IPS-NIHi11 (cell line): ENCODE measurements at regions not wholly inside any gene's neighbourhood (a gene's known extent, or its start where the extent isn't known, plus 50 kb on each side); places are given as distances from the start of the nearest gene placed in this dataset.

Experiments used
- DNase-seq: peaks from one replicate; pipeline ENCODE4 v3.0.0; 2012; ENCODE audit warnings: mixed read lengths, low spot score

GRCh38 chr17:56009795-56010651 lies 143.3 kb upstream of the ANKFN1 start:
- DNase-seq = peak; percentile 17

- DNase-seq = no peak
These were observed 141.7 kb upstream of the ANKFN1 start for GRCh38 chr17:56011406-56012131.

DNA sequence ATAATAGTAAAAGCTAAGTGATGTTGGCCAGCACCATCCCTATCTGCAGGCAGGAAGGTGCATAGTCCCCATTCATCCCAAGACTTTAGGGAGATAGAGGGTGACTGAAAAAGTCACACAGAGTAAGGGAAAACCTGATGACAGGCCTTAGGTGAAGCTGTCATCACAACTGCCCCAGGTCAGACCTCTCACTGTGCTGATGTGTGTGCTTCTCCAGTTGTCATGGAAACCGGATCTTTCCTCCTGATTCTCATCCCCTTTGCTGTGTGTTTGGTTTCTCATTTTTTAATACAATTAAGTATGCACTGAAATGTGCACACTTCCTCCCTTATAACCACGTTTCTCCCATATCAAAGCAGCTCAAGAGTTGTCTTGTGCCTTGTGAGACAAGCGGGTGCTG lies 135.1 kb upstream of the ANKFN1 start:
- no peak for DNase-seq

DNA sequence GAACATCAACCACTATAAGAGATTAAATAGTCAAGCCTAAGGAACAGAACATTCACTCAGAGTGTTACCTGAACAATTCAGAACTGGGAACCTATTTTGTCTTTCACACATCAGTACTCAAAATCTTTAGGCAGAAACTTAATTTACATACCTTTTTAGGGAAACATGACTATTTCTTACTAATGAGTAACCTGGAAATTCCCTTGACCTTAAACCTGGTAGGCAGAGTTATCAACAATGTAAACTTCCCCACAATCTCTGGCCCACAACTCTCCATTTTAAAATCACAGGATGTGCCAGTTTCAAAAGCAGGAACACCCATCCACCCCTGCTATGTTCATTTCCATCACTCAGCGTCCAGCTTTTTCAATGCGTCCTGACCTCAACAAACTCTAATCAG lies 132.9 kb upstream of the ANKFN1 start:
- DNase-seq = no peak

DNA sequence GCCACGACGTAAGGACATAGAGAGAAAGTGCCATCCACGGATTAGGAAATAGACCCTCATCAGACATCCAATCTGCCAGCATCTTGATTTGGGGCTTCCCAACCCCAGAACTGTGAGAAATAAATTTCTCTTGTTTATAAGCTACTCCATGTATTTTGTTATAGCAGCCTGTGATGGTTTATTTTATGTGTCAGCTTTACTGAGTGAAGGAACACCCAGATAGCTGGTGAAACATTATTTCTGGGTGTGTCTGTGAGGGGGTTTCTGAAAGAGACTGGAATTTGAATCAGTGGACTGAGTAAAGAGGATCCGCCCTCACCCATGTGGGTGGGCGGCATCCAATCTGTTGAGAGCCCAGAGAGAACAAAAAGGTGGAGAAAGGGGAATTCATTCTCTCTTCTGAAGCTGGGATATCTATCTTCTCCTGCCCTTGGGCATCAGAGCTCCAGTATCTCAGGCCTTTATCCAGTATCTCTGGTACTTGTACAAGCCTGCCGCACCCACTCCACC lies 131.5 kb upstream of the ANKFN1 start:
- no peak for DNase-seq

DNA sequence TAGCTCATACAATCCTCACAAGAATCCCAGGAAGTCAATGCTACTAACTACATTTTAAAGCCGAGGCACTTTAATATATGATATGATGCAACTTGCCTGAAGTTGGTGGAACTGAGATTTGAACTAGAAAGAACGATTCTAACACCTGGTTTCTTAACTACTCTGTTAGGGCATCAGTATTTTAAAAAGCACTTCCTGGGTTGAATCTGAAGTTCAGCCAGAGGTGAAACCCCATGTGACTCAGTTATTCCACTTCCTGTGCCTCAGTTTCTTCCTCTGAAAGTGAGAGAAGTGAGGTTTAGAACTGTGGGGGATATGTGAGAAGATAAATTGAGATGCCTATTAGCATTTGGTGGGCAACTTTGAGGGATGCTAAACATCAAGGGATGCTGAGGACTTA lies 129.4 kb upstream of the ANKFN1 start:
- DNase-seq = no peak

DNA sequence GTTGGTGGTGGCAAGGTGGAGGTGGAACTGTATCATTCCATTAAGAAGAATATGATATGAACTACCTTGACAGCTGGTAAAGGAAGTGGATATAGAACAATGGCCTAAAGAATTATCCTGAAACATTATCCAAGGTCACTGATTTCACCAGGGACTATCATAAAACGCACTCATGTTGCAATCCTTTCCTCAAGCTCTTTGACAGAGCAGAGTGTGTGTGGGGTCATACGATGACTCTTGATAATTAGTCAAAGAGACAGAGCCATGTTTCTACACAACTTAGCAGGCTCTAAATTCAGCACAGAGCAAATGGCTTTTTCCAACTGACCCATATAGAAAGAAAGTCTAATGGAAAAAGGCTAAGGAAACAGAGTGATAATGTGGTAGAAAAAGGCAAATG lies 126.4 kb upstream of the ANKFN1 start:
- DNase-seq = no peak

- no peak for DNase-seq
These were observed 124.4 kb upstream of the ANKFN1 start for GRCh38 chr17:56028837-56029236.

DNA sequence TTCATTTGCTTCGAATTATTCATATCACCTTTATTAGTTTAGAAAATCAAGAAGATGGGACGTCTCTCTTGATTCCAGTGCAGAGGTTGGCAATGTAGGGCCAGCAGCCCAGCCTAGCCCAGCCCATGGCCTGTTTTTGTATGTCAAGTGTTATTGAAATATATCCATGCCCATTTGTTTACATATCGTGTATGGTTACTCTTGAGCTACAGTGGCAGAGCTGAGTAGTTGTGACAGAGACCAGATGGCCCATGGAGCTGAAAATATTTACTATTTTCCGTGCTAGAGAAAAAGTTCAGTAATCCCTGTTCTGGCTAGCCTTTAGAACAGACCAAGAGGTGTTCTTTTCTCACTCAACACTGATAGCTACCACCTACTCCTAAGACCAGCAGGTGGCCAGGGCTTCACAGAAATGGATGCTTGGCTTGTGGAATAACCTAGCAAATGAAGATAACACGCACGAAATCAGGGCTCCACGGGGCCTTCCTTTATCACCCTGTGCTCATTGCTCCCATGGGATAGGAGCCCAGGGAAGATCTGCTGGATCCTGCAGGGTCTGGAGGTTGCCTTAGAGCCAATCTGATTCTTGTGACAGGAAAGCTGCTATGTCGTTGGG lies 123.2 kb upstream of the ANKFN1 start:
- DNase-seq = no peak

GRCh38 chr17:56031636-56032035 lies 121.6 kb upstream of the ANKFN1 start:
- no peak for DNase-seq

DNA sequence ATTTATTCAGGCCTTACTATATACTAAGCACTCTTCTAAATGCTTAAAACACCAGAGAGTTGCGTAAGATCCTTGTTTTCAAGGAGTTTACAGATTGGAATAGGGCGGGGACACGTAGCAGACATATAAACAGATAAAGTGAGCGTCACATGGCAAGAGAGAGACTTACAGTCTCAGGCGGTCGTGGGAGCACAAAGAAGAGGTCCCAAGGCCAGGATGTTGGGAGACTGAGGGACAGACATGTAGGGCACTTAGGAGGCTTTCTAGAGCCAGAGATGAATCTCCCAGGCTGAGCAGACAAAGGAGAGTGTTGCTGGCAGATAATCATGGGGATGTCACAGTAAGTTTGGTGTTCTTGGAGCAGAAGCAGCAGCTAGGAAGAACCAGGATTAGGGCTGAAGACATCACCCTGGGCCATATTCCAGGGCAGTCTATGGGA lies 119.1 kb upstream of the ANKFN1 start:
- DNase-seq = no peak

DNA sequence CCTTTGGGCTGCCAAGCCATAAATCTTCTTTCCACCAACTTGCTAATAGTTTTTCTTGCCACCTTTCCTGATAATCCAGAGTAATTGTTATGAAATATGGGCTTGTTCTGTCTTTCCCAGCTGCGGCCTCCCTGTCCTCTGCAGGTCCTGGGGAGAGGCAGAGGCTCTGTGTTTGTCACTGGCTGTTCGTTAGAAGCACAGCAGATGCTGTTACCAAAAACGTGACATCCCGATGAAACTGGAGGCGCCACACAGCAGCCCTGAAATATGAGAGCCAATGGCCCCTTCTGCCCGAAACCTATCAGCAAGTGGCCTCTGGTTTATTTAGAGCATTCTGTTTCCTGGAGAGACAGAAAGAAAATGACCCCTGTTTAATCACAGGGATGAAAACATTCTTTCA lies 115.1 kb upstream of the ANKFN1 start:
- no peak for DNase-seq

- DNase-seq = no peak
These were observed 107.4 kb upstream of the ANKFN1 start for GRCh38 chr17:56045872-56046271.

GRCh38 chr17:56047331-56047730 lies 105.9 kb upstream of the ANKFN1 start:
- no peak for DNase-seq

- no peak for DNase-seq
These were observed 95.4 kb upstream of the ANKFN1 start for GRCh38 chr17:56057869-56058268.

DNA sequence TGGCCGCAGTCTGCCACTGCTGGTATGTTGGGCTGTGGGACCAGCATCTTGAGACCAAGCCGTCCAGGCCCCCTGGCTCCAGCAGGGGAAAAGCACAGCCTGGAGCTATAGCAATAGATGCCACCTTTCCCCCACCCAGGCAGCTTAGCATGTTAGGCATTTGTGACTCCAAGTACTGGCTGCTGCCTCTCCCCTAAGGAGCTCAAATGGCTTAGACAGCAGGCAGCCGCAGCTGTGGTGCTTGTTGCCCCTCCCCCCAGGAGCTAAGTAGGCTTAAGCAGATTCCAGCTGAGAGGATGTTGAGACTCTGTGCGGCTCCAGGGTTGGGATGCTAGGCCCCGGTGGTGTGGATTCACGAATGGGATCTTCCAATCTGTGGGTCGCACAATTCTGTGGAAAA lies 88.8 kb upstream of the ANKFN1 start:
- no peak for DNase-seq

DNA sequence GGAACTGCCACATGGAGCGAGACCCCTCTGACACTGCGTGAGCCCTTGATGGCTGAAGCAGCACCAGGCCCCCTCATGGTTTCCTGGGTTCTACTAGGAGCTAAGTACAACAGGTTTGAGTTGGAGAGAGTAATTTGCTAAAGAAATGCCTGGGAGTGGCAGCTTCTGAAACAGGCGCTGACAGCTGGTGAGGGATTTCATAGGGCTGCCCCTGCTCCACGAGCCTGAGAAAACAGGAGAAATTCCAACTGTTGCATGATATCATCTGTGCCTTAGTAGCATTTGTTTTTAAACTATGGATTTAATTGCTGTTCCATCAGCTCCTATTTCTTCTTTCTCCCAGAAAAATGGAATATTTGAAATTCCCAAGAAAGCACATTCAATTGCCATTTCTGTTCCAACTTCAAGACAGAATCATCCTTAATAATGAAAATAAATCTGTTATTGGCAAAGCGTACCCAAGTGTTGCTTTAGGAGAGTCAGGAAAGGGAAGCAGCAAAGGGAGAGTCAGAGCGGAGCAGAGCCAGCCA lies 78.8 kb upstream of the ANKFN1 start:
- DNase-seq = no peak

DNA sequence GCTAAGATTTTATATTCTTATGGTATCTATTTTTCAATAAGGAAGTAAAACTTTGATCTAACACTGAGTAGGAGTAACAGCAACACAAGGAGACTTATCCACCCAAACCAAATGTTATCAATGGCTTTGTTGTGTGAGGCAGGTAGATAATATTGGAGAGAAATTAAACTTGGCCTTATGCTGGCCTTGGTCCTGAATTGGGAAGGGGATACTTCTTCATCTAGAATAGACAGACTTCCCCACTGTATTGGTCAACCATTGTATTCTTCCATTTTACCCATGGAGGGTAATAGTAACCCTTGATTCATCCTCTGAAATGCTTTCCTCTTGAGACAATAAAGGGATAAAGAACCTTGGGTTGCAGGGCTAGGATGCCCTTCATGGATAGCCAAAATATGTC lies 76.3 kb upstream of the ANKFN1 start:
- no peak for DNase-seq

DNA sequence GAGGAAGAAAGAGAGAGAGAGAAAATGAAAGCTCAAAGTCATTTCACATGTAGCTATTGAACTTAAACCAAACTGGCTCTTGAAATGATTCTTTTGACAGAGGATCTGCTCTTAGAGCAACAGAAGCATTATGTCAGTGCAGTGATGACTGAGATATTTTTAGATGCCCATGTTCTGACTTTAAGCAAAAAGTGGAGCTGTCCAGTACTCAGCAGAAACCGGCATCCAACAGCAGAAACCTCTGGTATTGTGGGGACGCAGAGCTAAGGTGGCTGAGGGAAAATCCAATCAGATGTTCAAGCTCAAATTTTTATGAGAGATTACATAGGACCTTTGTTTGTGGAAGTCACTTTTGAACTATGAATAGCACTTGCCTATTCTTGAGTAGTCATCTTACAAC lies 69.8 kb upstream of the ANKFN1 start:
- DNase-seq = no peak

GRCh38 chr17:56085576-56086267 lies 67.6 kb upstream of the ANKFN1 start:
- no peak for DNase-seq

GRCh38 chr17:56087199-56087598 lies 66.1 kb upstream of the ANKFN1 start:
- DNase-seq = no peak
